ENCODE measurements at regions not wholly inside any gene's neighbourhood (a gene's known extent, or its start where the extent isn't known, plus 50 kb on each side); places are given as distances from the start of the nearest gene placed in this dataset.

DNA sequence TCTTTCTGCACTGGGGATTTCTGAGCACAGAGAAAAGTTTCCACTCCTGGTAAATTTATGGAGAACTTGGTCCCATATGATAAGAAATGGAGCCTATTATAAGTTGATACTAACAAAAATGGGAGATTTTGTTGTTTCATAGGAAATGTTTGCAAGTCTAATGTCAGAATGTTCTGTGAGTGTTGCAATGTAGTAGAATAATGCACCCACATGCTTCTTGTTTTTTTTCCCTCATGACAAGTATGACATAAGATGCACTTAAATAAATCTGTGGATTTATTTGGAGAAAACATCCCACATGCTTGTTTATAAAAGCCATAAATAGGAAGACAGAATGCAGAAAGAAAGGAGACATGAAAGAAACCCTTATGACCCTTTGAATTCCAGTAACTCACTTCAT lies 50.8 kb upstream of the KCNJ6 start:
- DNase-seq (ENCODE audit: insufficient read length, low spot score) (no peak), FAIRE-seq (no peak)

DNA sequence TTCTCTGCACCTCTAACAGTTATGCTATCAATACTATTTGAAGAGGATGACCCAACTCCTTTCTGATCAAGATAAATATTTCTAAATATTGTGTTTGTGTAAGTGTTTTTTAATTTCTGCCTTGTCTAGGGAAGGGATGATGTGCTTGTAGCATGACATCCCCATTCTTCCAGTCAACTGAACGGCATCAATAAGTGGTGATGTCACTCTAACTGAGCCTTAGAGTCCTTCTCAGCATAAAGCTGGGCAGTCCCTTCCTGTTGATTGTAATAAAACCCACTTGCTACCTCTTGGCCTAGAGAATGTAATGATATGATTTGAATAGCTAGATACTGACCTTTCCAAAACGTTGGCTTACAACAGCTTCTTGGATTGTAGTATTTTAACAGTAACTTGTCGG lies 52.5 kb upstream of the KCNJ6 start:
- no peak for FAIRE-seq

GRCh38 chr21:37970548-37970947 lies 54.3 kb upstream of the KCNJ6 start:
- DNase-seq (ENCODE audit: insufficient read length, low spot score) (no peak), FAIRE-seq (no peak)

More for the DNA sequence above, 52.5 kb upstream of the KCNJ6 start:
- no peak for DNase-seq (ENCODE audit: insufficient read length, low spot score)

GRCh38 chr21:37971390-37971950 lies 55.2 kb upstream of the KCNJ6 start:
- DNase-seq (ENCODE audit: insufficient read length, low spot score) (no peak), FAIRE-seq (no peak)

- DNase-seq (ENCODE audit: insufficient read length, low spot score) (no peak), FAIRE-seq (no peak)
Measured at GRCh38 chr21:37974081-37974480, 57.8 kb upstream of the KCNJ6 start.

DNA sequence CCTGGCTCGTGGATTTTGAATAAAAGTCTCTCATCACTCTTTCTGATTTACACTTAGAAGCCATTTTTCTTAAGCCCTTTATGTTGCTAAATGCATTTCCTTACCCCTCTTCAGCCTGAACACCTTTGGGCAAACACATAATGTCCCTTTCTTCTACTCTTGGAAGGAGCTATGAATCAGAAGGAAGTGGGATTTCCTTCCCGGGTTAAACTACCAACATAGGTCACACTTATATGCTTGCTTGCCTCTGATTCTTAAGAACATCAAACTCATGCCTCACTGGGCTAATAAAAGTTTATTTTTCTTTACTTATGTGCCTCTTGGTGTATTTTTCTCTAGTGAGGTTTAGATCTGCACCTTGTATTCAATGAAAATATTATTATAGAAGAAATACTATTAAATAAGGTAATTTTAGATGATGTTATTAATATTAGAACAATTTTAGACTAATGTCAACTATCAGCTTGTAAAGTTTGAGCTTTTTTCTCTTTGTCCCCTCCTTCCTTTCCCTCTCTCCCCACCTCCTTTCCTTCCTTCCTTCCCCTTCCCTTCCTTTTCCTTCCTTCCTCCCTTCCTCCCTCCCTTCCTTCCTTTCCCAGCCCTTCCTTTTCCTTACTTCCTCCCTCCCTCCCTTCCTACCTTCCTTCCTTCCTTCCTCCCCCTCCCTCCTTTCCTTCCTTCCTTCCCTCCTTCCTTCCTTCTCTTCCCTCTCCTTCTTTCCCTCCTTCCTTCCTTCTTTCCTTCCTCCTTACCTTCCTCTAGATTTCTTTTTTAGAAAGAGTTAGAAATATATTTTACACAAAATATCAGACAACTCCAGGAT lies 66.5 kb upstream of the KCNJ6 start:
- DNase-seq (ENCODE audit: insufficient read length, low spot score) = no peak
- FAIRE-seq = no peak

DNA sequence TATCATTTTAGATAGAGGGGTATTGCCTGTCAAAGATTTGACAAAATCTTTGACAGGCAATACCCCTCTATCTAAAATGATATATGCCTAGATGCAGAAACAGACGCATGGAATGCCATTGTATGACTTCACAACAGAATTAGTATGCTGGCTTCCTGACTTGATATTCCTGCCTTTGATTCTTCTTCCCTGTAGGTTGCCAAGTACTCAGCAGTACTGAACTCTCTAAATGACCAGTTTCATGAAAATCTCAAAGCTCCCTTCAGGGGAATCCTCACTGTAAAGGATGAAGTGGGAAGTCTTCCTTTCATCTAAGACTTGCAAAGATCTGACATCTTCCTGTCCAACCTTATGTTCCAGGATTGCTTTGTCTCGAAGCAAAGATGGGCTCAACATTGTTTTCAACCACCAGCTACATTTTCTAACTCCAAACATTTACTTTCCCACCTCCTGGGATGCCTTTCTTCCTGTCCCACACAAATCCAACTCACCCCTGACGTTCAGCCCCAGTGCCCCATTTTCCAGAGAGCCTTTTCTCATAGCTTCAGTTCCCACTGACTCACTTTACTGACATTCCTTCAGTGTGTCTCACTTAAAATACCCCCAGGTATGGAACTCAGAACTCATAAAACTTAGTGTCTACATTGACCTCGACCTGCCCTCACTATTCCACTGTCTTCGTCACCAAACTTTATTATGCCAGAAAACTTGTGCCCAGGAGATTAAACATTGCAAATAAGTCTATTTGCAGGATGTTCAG lies 67.3 kb upstream of the KCNJ6 start:
- no peak for FAIRE-seq
- no peak for DNase-seq (ENCODE audit: insufficient read length, low spot score)

DNA sequence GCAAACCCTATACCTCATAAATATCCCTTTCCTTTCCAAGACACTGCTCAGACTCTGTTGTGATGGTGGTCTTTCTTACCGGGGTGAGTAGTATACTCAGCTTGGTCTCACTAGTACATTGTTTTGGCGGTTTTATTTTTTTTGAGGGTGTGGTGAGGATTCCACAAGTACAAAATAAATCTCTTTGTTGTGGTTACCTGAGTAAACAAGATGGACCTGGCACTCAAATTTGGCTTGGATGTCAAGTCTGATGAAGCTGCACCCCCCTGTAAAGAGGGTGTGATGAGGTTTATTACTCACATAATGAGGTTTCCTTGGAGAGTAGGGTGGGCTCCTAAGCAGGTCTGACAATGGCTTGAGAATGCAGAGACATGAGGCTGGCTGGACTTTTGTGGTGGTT lies 68.2 kb upstream of the KCNJ6 start:
- FAIRE-seq (no peak), DNase-seq (ENCODE audit: insufficient read length, low spot score) (no peak)

DNA sequence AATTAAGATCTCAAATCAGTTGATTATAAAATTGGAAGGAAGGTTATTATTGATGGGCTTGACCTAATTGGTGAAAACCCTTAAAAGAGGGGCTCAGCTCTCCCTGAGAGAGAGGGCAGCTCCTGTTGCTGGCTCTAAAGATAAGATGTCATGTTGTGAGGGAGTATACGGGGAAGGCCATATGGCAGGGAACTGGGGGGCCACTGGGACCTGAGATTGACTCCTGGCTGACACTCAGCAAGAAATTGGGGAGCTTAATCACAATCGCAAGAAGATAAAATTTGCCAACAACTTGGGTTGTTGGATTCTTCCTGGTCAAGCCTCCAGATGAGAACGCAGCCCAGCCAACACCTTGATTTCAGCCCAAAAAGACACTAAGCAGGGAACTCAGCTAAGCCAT lies 69.7 kb upstream of the KCNJ6 start:
- FAIRE-seq (no peak), DNase-seq (ENCODE audit: insufficient read length, low spot score) (no peak)

DNA sequence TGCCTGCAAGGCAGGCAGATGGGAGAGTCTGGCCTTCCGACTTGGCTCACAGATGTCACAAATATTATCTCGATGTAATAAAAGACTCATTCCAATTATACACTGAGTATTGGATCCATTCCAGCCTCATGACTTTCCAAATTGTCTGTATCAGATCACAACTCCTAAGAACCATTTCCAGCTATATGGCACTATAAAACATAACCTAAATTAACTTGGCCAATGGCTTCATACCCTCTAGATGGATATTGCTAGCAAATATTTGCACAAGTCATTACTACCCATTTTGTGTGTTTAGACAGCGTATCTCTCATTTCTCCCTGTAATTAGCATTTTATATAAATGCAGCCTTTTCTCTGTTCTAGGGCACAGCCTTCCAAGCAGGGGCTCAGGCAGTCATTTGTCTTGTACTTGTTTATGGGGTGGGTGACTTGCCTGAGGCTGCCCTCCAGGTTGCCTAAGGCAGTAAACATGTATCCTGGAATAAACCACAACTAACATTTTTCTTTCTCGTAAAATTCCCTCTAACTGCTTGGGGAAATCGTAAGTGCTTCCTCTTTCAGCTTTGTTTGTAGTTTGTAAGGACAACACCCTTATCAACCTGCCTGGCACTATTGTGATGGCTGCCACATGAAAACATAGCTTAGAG lies 70.6 kb upstream of the KCNJ6 start:
- DNase-seq (ENCODE audit: insufficient read length, low spot score) = no peak
- no peak for FAIRE-seq

GRCh38 chr21:37987668-37988067 lies 71.4 kb upstream of the KCNJ6 start:
- no peak for FAIRE-seq
- DNase-seq (ENCODE audit: insufficient read length, low spot score) = no peak

- DNase-seq (ENCODE audit: insufficient read length, low spot score) (no peak), FAIRE-seq (no peak)
Measured at GRCh38 chr21:37993071-37993470, 76.8 kb upstream of the KCNJ6 start.

GRCh38 chr21:37994211-37994610 lies 78.0 kb upstream of the KCNJ6 start:
- FAIRE-seq (no peak), DNase-seq (ENCODE audit: insufficient read length, low spot score) (no peak)

- FAIRE-seq (no peak), DNase-seq (ENCODE audit: insufficient read length, low spot score) (no peak)
Measured at GRCh38 chr21:38012672-38013071, 96.4 kb upstream of the KCNJ6 start.

DNA sequence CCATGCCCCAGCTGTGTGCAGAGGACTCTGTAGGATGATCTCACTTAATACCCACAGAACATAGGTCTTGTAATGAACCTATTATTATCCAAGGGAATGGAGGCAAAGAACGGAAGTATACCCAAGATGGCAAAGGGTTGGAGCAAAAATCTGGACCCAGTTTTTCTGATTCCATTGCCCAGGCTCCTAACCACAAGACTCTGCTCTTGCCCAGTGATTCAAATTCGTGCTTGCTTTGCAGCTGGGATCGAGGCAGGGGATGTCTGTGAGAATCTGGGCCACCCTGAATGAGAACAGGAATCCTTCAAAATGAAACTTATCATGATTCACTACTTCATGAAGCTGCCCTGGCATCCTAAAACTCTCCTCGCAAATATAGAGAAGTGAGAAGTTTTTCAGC lies 97.5 kb upstream of the KCNJ6 start:
- no peak for FAIRE-seq
- no peak for DNase-seq (ENCODE audit: insufficient read length, low spot score)

GRCh38 chr21:38014298-38014697 lies 98.0 kb upstream of the KCNJ6 start:
- FAIRE-seq (no peak), DNase-seq (ENCODE audit: insufficient read length, low spot score) (no peak)

- DNase-seq (ENCODE audit: insufficient read length, low spot score) = no peak
- FAIRE-seq = no peak
Measured at GRCh38 chr21:38027901-38028498, 111.7 kb upstream of the KCNJ6 start.

DNA sequence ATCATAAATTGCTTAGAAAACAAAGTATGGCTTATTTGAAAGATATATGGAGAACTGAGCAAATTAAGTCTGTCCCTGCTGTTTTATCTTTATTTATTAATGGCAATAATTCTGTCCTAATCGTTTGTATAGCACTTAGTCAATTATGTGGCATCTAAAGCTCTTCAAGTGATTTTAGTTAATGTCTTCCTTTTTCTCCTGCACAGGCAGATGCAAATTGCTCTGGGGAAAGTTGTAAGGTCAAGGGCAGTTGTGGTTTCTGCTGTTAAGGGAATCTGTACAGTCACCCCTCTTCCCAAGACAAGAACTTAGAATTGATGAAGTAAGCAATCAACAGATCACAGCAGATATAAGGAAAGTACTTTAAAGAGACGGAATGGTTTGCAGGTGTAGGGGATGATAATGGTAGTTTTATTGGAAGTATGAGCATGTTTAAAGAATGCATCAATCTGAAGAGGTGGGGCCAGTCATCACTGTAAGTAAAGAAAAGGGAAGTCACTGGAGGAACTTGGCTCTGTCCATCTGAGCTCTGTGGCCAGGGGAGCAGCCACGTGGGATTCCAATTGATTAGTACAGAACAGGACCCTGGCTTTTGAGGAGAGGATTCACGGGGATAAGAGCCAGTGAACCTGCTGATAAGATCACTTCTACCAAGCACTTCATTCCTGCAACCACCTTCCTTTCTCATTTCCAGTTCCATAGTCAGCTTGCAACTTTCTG lies 116.0 kb upstream of the KCNJ6 start:
- DNase-seq (ENCODE audit: insufficient read length, low spot score) = no peak
- no peak for FAIRE-seq

- DNase-seq (ENCODE audit: insufficient read length, low spot score) = no peak
- no peak for FAIRE-seq
Measured at GRCh38 chr21:38036016-38036415, 119.8 kb upstream of the KCNJ6 start.

- FAIRE-seq (no peak), DNase-seq (ENCODE audit: insufficient read length, low spot score) (no peak)
Measured at GRCh38 chr21:38037416-38037815, 121.2 kb upstream of the KCNJ6 start.
